Dendritic cell treated with granulocyte-macrophage colony-stimulating factor and Interleukin-4, amounts not matched to agents 40 ng/mL and 50 ng/mL, for 4 days (primary cell): ENCODE measurements at regions not wholly inside any gene's neighbourhood (a gene's known extent, or its start where the extent isn't known, plus 50 kb on each side); places are given as distances from the start of the nearest gene placed in this dataset.

ENCODE experiments used
- H3K27ac Mint-ChIP-seq: one replicate; pipeline ENCODE4 v1.8.0; 2022; ENCODE audit warnings: mild to moderate bottlenecking, mixed read lengths
- H3K27me3 Mint-ChIP-seq: one replicate; pipeline ENCODE4 v1.8.0; 2022; ENCODE audit warnings: mild to moderate bottlenecking, mixed read lengths
- H3K36me3 Mint-ChIP-seq: one replicate; pipeline ENCODE4 v1.8.0; 2022; ENCODE audit warnings: low read depth, mixed read lengths
- H3K4me1 Mint-ChIP-seq: one replicate; pipeline ENCODE4 v1.8.0; 2022; ENCODE audit warnings: low read depth, mixed read lengths
- H3K4me3 Mint-ChIP-seq: one replicate; pipeline ENCODE4 v1.8.0; 2022; ENCODE audit warnings: mild to moderate bottlenecking, moderate library complexity, mixed read lengths
- H3K9me3 Mint-ChIP-seq: one replicate; pipeline ENCODE4 v1.8.0; 2022; ENCODE audit warnings: mixed read lengths
- intact Hi-C: fragments of 100-400 bp; cut with micrococcal nuclease; formaldehyde crosslinking; loops from one replicate; pipeline ENCODE4 v1.15.0; 2022

- Mint-ChIP-seq H3K4me3 (no peak overlapping the region), H3K27ac (no peak overlapping the region), H3K4me1 (peaks cover 7% of the 10 kb centered on the region), H3K27me3 (peaks cover 77% of the 10 kb centered on the region), H3K9me3 (no peaks in the 10 kb centered on the region), H3K36me3 (no peaks in the 10 kb centered on the region)
- intact Hi-C loops = loop anchor here (10.0 kb wide), 1 partner anchor 76 kb away; no protein-coding TSS in a partner anchor
These were observed 80.9 kb upstream of the DOCK9 start for GRCh38 chr13:99058527-99059495.

GRCh38 chr13:99059498-99060075, 81.7 kb upstream of the DOCK9 start:
- Mint-ChIP-seq H3K27ac (no peak overlapping the region), H3K27me3 (peaks cover 75% of the 10 kb centered on the region), H3K4me3 (no peak overlapping the region), H3K9me3 (no peaks in the 10 kb centered on the region), H3K4me1 (peaks cover 11% of the 10 kb centered on the region), H3K36me3 (no peaks in the 10 kb centered on the region)
- intact Hi-C loops = loop anchor here (10.0 kb wide), 1 partner anchor 75 kb away; no protein-coding TSS in a partner anchor

- H3K4me3 Mint-ChIP-seq = no peak overlapping the region
- H3K9me3 Mint-ChIP-seq = no peaks in the 10 kb centered on the region
- intact Hi-C loops = no loop called here
- H3K36me3 Mint-ChIP-seq = no peaks in the 10 kb centered on the region
- peaks cover 82% of the 10 kb centered on the region for H3K27me3 Mint-ChIP-seq
- H3K4me1 Mint-ChIP-seq = peaks cover 5% of the 10 kb centered on the region
- no peak overlapping the region for H3K27ac Mint-ChIP-seq
These were observed 83.5 kb upstream of the DOCK9 start for GRCh38 chr13:99061411-99061810.

GRCh38 chr13:99062593-99062992, 84.7 kb upstream of the DOCK9 start:
- Mint-ChIP-seq H3K4me3 (no peak overlapping the region), H3K9me3 (no peaks in the 10 kb centered on the region), H3K27ac (no peak overlapping the region), H3K27me3 (peaks cover 85% of the 10 kb centered on the region), H3K36me3 (no peaks in the 10 kb centered on the region), H3K4me1 (peaks cover 5% of the 10 kb centered on the region)
- intact Hi-C loops = no loop called here

GRCh38 chr13:99063178-99063577, 85.3 kb upstream of the DOCK9 start:
- no peaks in the 10 kb centered on the region for H3K36me3 Mint-ChIP-seq
- no peaks in the 10 kb centered on the region for H3K9me3 Mint-ChIP-seq
- no peak overlapping the region for H3K4me3 Mint-ChIP-seq
- peaks cover 89% of the 10 kb centered on the region for H3K27me3 Mint-ChIP-seq
- intact Hi-C loops = no loop called here
- no peak overlapping the region for H3K27ac Mint-ChIP-seq
- peaks cover 5% of the 10 kb centered on the region for H3K4me1 Mint-ChIP-seq

GRCh38 chr13:99063952-99064351, 86.1 kb upstream of the DOCK9 start:
- Mint-ChIP-seq H3K36me3 (no peaks in the 10 kb centered on the region), H3K27ac (no peak overlapping the region), H3K4me3 (no peak overlapping the region), H3K9me3 (no peaks in the 10 kb centered on the region), H3K4me1 (peaks cover 5% of the 10 kb centered on the region), H3K27me3 (peaks cover 85% of the 10 kb centered on the region)
- intact Hi-C loops = no loop called here

- Mint-ChIP-seq H3K27ac (no peak overlapping the region), H3K4me1 (peaks cover 5% of the 10 kb centered on the region), H3K4me3 (no peak overlapping the region), H3K9me3 (no peaks in the 10 kb centered on the region), H3K36me3 (no peaks in the 10 kb centered on the region), H3K27me3 (peaks cover 84% of the 10 kb centered on the region)
- intact Hi-C loops = no loop called here
These were observed 86.9 kb upstream of the DOCK9 start for GRCh38 chr13:99064624-99065234.

- peaks cover 81% of the 10 kb centered on the region for H3K27me3 Mint-ChIP-seq
- no peaks in the 10 kb centered on the region for H3K36me3 Mint-ChIP-seq
- H3K27ac Mint-ChIP-seq = no peak overlapping the region
- H3K4me1 Mint-ChIP-seq = peaks cover 5% of the 10 kb centered on the region
- H3K9me3 Mint-ChIP-seq = no peaks in the 10 kb centered on the region
- intact Hi-C loops = no loop called here
- H3K4me3 Mint-ChIP-seq = no peak overlapping the region
These were observed 87.6 kb upstream of the DOCK9 start for GRCh38 chr13:99065235-99066015.

GRCh38 chr13:99066219-99066618, 88.4 kb upstream of the DOCK9 start:
- Mint-ChIP-seq H3K4me3 (no peak overlapping the region), H3K27me3 (peaks cover 80% of the 10 kb centered on the region), H3K9me3 (no peaks in the 10 kb centered on the region), H3K27ac (no peak overlapping the region), H3K4me1 (peaks cover 5% of the 10 kb centered on the region), H3K36me3 (no peaks in the 10 kb centered on the region)
- intact Hi-C loops = no loop called here

GRCh38 chr13:99067159-99067985, 89.5 kb upstream of the DOCK9 start:
- H3K27ac Mint-ChIP-seq = no peak overlapping the region
- no peaks in the 10 kb centered on the region for H3K9me3 Mint-ChIP-seq
- H3K4me3 Mint-ChIP-seq = no peak overlapping the region
- H3K36me3 Mint-ChIP-seq = no peaks in the 10 kb centered on the region
- intact Hi-C loops = no loop called here
- H3K27me3 Mint-ChIP-seq = peaks cover 81% of the 10 kb centered on the region
- peaks cover 5% of the 10 kb centered on the region for H3K4me1 Mint-ChIP-seq

GRCh38 chr13:99071211-99071610, 93.3 kb upstream of the DOCK9 start:
- Mint-ChIP-seq H3K36me3 (no peaks in the 10 kb centered on the region), H3K27ac (no peak overlapping the region), H3K9me3 (peaks cover 21% of the 10 kb centered on the region), H3K27me3 (peaks cover 81% of the 10 kb centered on the region), H3K4me1 (no peaks in the 10 kb centered on the region), H3K4me3 (no peak overlapping the region)
- intact Hi-C loops = no loop called here

- H3K4me3 Mint-ChIP-seq = no peak overlapping the region
- peaks cover 21% of the 10 kb centered on the region for H3K9me3 Mint-ChIP-seq
- no peaks in the 10 kb centered on the region for H3K4me1 Mint-ChIP-seq
- no peak overlapping the region for H3K27ac Mint-ChIP-seq
- H3K36me3 Mint-ChIP-seq = no peaks in the 10 kb centered on the region
- intact Hi-C loops = no loop called here
- peaks cover 84% of the 10 kb centered on the region for H3K27me3 Mint-ChIP-seq
These were observed 93.8 kb upstream of the DOCK9 start for GRCh38 chr13:99071666-99072065.

- Mint-ChIP-seq H3K4me1 (no peaks in the 10 kb centered on the region), H3K9me3 (peaks cover 23% of the 10 kb centered on the region), H3K27me3 (peaks cover 84% of the 10 kb centered on the region), H3K36me3 (no peaks in the 10 kb centered on the region), H3K27ac (no peak overlapping the region), H3K4me3 (no peak overlapping the region)
- intact Hi-C loops = no loop called here
These were observed 94.5 kb upstream of the DOCK9 start for GRCh38 chr13:99072356-99072755.
